HG03520 (cell line): ENCODE measurements at regions not wholly inside any gene's neighbourhood (a gene's known extent, or its start where the extent isn't known, plus 50 kb on each side); places are given as distances from the start of the nearest gene placed in this dataset.

ENCODE experiments used
- ATAC-seq: cut with Tn5 transposase; IDR thresholded peaks from one replicate; pipeline ENCODE4 v1.9.1; 2021; ENCODE audit warnings: mild to moderate bottlenecking, moderate library complexity; ENCODE audit not compliant: unreplicated experiment

DNA sequence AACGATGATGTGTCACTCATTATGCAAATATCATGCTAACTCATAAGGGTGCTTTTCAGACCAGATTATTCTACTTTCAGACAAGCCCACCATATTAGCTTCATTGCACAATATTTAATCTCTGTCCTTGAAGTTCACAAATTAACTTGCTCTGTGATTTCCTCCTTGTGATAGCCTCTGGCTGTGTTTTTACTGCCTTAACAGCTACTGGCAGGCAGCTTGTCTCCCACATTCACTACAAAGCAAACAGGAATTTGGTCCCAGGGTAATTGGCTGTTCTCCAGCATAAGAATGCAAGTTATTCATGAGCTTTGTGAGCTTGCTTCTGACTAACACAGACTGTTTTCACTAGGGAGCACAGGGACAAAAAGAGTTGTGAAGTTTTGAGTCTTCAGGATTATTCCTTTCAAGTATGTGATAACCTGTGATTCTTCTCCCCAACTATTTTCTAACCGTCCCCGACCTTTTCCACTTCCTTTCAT is 87.9 kb upstream of the HMCN1 start:
- no peak for ATAC-seq

DNA sequence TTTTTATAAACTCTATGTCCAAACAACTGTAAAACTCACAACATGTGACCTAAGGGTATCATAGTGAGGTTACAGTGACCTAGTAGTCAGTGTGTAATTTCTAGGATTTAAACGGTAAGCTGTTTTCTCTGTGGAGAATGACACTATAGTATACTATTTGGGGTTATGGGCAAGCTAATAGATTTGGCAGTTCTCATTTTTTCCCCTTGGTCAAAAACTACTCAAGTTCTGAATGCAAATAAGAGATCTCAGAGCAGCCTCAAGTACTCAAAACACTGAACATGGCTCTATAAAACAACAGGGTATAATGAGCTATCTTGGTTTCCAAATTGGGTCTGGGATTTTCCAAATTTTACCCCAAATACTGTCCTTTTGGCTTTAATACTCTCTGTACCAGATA is 88.5 kb upstream of the HMCN1 start:
- no peak for ATAC-seq

DNA sequence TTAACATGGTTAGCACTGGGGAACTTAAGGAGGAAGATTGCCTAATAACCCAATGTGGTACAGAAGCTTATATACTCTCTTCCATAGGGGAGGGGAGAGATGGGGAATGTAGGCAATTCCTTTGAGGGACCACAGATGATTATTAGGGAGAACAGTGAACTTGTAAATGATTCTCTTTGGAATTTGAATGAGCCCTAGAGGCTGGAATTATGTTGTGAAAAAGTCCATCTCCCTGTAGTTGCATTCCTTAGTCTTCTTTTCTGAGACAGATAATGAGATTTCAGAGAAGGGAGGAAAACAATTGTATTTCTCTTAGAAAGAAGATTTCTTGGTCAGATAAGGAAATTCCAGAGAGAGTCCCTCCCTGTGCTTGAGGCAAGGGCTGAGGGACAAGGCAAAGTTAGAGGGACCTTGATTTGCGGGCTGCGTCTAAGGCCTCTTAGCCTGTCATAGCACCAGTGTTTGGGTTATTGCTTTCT is 89.0 kb upstream of the HMCN1 start:
- no peak for ATAC-seq

DNA sequence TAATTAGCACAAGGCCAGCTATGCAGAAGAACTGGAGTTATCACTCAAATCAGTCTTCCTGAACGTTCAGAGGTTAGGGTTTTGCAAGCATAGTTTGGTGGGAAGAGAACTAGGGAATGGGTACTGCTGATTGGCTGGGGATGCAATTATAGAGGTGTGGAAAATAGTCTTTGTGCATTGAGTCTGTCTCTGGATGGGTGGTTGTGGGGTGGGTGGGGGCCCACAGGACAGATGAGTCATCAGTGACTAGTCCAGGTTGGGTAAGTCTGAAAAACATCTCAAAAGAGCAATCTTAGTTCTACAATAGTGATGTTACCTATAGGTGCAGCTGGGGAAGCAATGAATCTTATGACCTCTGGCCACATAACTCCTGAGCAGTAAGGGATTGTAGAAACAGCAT is 89.7 kb upstream of the HMCN1 start:
- no peak for ATAC-seq

DNA sequence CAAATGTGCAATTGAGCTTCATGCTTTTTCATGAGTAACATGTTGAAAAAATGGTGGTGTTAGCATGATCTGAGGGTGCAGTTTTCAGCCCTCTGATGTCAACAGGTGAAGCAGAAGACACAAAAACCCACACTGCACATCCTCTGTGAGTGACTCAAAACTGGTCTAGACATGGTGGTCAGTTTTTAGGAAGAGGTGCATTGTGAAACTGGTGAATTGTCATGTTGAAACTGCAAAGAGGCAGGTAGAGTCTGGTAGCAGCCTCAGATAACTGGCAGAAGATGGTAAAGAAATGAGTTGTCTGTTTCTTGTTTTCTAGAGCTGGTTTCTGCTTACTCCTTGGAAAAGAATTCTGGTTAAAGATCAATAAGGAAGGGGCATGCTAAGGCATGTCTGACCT is 97.3 kb upstream of the HMCN1 start:
- ATAC-seq: peak; percentile 100

DNA sequence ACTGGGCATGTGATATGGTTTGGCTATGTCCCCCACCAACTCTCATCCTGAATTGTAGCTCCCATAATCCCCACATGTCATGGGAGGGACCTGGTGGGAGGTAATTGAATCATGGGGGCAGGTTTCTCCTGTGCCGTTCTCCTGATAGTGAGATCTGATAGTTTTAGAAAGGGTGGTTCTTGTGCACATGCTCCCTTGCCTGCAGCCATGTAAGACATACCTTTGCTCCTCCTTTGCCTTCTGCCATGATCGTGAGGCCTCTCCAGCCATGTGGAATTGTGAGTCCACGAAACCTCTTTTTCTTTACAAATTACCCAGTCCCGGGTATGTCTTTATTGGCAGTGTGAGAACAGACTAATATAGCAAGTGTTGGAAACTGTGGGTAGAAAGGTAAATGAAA is 99.5 kb upstream of the HMCN1 start:
- ATAC-seq: no peak

DNA sequence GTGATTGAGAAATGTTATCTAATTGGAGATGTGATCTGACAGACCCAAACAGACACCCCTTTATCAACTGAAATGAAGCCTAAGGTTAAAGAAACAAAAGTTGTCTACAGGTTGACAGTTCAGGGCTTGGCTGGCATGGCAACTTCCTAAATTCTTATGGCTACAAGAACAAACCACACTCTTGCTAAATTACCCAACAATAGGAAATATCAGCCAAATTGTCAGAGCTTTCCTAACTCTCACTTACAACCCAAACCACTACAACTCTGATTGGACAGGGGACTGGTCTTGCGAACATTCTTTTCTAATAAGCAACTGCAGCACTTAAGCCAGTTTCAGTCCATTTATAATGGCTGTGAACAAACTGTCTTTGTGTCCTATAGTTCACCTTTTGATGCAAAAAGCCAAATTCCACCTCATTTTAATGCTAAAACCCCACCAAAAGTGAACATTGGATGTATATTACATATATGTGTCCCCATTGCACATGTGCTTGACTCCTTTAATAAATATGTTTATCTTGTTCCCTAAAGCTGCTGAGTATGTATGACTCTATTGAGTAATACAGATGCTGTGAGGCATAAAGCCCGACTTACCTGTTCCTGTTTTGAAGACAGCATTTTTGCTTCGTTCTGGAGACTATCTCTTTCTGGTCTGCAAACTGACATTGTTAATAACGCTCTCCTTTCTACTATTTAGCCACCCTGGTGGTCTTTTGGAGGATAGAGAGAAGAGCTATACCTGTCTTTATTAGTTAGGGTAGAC is 101.3 kb upstream of the HMCN1 start:
- ATAC-seq: no peak

DNA sequence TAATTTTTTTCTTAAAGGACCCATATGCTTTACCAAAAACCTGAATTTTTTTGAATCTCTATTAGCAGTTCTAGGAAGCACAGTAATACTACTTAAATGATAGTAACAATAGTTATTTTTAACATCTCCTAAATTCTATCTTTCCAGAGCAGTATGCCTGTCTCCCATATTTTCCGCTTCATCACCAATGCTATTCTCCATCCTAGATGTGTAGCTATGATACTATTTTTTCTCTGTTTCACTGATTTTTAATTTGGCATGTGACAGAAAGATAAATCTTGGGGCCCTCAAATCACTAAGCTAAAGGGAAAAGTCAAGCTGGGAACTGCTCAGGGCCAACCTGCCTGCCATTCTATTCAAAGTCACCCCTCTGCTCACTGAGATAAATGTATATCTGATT is 102.3 kb upstream of the HMCN1 start:
- ATAC-seq: no peak

DNA sequence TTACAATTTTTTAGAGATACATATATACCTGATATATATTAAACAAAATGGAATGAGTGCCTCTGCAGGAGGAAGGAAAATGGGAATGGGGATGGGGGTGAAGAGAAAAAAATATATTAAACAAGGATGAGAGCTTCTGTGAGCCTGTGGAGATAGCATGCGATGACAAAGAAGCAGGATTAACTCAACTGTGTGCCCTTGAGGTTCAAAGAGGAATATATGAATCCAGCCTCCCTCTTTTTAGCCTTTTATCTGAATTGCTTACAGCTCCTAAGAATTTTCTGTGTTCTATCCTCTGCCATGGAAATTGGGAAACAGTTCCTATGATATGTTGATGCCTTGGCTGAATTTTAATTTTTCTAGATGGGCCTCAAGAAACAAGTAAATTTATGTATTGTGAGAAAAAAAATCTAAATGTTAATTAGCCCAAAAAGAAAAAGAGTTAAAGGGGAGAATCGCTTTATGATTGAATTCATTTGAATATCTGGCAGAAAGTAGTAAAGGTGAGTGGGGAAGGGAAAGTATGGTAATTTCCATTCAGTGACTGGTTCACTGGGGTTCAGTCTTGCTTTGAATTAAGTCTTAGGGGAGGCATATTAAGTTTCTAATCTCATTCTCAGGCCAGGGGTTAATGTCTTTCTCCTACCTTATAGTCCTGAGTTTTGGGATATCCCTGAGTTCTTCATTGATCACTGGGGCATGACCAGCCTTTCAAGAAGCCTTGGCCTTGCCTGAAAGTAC is 106.3 kb upstream of the HMCN1 start:
- ATAC-seq: no peak

DNA sequence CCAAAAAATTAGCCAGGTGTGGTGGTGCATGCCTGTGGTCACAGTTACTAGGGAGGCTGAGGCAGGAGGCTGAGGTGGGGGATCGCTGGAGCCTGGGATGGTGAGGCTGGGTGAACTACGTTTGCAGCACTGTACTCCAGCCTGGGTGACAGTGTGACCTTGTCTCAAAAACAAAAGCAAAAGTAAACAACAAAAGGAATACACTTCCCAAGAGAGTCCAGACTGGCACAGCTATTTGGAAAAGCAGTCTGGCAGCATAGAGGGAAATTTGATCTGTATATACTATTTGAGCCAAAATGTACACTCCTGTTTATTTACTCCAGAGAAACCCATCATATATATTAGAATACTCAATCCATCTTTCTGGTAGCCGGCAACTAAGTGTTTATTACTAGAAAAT is 107.0 kb upstream of the HMCN1 start:
- ATAC-seq: no peak

DNA sequence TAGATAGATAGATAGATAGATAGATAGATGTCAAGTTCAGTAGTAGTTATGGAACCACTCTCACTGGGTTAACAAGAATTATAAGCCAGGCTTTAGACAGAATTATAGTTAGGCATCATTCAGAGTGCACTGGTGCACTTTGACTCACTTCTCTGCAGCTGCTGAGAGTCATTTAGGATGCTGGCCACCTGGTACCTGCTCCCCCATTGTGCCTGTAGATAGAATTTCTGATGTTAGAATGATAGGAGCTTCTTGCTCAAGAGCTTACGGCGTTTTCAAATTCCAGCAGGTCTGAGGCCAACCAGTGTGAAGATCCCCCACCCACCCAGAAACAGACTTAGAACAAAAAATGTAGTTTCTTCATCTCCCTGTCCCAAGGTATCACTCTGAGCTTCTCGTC is 107.8 kb upstream of the HMCN1 start:
- ATAC-seq: no peak

DNA sequence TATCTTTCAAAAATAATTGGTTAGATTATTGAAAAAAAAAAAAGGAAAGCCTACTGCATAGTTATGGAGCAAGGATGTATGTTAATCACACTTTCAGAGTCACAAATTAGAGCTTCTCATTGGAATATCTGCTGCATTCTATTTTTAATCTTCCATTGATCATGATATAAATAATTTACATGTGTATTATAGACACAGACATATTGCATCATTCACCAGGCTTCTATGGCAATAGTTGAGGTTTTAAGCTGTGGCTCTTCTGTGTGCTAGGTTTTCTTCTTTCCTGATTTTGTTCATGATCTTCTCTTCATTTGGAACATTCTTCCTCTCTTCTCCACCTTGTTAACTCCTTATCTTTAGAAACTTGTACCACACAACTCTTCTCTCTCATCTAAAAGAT is 123.2 kb upstream of the HMCN1 start:
- no peak for ATAC-seq

DNA sequence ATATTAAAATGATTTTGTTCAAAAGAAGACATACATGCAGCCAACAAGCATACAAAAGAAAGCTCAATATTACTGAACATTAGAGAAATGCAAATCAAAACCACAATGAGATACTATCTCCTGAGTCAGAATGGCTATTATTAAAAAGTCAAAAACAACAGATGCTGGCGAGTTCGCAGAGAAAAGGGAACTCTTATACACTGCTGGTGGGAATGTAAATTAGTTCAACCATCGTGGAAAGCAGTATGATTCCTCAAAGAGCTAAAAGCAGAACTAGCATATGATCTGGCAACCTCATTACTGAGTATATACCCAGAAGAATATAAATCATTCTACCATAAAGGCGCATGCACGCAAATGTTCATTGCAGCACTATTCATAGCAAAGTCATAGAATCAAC is 126.0 kb upstream of the HMCN1 start:
- peak; percentile 73 for ATAC-seq

DNA sequence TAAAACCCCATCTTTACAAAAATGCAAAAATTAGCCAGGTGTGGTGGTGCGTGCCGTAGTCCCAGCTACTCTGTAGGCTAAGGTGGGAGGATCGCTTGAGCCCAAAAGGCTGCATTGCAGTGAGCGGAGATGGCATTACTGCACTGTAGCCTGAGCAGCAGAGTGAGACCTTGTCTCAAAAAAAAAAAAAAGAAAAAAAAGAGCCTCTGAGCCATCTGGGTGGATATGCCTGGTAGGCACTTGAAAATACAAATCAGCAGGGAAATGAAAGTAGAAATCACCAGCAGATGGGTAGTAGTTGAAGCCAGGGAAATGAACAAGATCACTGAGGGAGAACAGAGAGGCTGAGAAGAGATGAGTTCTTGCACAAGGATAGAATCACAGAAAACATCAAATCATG is 131.0 kb upstream of the HMCN1 start:
- peak; percentile 42 for ATAC-seq

DNA sequence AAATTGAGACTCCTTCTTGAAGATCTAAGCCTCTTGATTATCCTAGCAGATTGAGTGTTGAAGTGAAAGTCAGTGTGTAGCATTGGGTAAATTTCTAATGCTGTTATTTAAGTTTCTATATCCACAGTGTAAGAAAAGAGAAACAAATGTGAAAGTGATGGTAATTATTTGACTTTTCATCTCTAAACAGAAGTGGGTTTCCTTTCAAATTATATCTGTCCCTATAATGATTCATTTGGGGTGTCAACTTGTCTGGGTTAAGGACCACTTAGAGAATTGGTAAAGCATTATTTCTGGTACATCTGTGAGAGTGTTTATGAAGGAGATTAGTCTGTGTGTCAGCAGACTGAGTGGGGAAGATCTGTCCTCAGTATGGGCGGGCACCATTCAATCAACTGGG is 133.0 kb upstream of the HMCN1 start:
- ATAC-seq: peak; percentile 57

DNA sequence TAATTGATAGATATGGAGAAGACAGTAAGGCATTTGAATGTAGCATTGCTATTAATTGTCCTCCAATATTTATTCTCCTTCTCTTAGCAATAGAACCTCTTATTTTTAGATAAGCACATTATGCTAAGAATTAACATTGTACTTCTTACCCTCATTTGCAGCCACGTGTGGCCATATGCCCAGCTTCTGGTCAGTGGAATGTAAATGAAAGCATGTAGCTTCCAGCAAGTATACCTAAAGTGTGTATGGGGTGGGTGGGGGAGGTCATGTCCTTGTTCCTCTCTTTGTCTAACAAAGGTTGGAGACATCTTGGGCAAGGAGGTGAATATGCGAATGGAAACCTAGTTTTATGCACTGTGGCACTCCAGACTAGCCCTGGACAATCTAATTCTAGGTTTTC is 133.6 kb upstream of the HMCN1 start:
- no peak for ATAC-seq

DNA sequence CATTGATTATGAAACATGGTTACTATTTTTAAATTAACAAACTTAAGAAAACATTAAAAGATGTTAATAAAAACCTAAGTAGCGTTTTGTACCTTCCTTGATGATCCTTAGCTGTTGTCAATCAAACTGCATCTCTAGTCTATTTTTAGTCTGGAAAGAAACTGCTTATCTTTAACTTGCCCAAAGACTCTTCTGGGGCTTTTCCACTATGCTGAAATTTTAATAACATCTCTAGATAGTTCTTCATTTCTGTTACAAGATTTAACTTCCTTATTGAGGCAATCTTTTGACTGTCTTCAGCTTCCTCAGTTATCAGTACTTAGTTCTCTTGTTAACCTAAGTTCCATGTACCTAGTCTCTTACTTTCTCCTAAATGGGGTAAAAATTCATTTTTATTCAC is 135.9 kb upstream of the HMCN1 start:
- no peak for ATAC-seq

DNA sequence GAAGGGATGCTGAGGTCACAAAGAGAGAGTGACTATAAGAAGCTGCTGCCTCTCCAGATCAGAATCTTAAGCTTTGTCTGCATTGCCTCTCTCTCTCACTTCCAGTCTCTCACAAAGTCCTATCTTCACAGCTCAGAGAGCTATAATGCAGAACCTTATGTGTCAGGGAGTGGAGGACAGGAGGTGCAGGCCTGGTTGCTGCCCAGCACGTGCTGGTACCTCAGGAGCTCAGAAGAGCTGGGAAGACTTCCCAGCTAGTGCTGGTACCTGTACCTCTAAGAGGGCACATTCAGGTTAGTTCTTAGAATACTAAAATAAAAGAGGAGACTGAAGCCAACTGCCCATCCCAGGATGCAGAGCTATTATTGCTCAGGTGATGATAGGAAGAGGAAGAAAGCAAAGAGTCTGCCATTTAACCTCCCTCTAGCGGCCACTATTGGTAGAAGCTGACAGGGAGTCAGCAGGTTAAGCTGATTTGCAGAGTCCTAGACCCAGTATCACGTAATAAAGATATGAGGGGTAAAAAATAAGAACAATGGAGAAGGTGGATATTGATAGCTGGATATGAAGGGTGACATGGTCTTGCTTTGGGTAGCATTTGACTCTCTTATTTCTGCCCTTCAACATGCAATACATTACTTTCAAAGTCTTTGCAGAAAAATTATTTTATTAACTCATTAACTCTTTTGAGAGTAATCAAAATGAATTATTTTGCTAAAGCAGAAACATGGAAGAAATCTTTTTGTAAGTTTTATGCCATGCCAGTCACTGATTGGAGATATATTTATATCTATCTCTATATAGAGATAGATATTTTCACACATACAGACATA is 138.1 kb upstream of the HMCN1 start:
- ATAC-seq: peak; percentile 93

DNA sequence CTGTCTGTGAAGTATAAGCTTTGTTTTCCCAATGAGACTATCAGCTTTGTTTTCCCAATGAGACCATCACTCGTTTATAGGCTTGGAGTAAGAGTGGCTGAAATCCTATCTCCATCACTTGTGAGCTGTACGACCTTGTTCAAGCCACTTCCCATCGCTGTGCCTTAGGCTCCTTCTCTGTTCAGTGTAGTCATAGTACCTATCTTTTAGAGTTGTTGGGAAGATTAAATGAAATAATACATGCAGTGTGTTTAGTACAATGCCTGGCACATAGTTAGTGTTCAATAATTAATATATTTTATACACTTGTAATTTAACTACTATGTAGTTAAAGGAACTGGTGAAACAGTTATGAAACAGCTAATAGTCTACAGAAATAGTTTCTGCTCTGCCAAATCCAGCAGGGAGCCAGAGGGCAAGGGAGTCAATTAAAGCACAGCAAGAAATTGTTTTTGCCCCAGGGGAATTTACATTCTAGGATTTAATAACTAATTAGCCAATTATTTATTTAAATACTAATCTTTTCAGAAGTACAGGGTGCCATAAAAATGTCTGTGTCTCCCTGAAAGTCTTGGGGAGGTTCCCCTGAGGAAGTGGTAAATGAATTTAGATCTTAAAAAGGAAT is 139.3 kb upstream of the HMCN1 start:
- ATAC-seq: no peak

DNA sequence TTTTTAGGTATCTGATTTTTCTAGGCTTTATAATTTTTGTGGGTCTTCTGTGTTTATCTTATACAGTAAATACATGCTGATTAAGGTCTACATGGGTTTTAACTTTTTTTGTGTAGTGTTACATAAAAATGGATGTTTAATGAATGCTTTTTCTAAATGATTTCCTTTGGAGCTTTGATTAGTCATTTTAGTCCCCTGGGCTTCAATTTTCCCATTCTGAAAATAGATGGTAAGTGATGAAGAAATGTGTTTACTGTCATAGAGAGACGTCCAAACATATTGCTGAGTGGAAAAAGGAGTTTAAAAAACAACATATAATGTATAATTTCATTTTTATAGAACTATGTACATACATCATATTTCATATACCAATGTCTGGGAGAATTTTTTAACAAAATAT is 140.9 kb upstream of the HMCN1 start:
- ATAC-seq: no peak

DNA sequence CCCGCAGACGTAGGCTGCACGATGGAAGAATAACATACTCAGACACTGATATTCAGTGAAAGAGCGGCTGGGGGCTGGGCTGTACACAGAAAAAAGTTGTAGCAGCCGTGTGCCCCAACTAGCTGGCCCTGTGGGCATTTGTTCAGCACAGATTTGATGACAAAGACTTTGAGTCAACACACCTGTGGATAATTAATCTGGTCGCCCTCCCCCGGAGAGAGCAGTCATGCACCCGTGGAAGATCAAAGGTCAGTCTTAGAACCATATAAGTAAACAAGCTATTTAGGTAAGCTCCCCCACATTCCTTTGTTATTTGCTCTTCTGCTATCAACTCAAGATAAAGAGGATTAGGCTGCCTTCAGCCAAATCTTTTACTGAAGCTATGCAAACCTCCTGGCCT is 148.4 kb upstream of the HMCN1 start:
- no peak for ATAC-seq
